Hepatocyte (in vitro differentiated cells): ENCODE measurements at regions not wholly inside any gene's neighbourhood (a gene's known extent, or its start where the extent isn't known, plus 50 kb on each side); places are given as distances from the start of the nearest gene placed in this dataset.

Source experiments
- DNase-seq: peaks from one replicate; pipeline ENCODE4 v3.0.0-alpha.2; 2016; ENCODE audit warnings: low spot score
- H2AFZ ChIP-seq: fragments of 200-600 bp; sonication (generic); 2 replicates; pipeline ENCODE4 v1.6.0; 2016; ENCODE audit warnings: antibody characterized with exemption, mild to moderate bottlenecking
- H3K27ac ChIP-seq: fragments of 200-600 bp; sonication (generic); 2 replicates; pipeline ENCODE4 v1.5.1; 2016; ENCODE audit warnings: mild to moderate bottlenecking
- H3K27me3 ChIP-seq: fragments of 200-600 bp; sonication (generic); 2 replicates; pipeline ENCODE4 v1.6.1; 2016
- H3K36me3 ChIP-seq: fragments of 200-600 bp; sonication (generic); replicated peaks from 2 replicates; pipeline ENCODE4 v1.5.1; 2016; ENCODE audit warnings: low read depth; ENCODE audit not compliant: insufficient read depth
- H3K4me1 ChIP-seq: fragments of 200-600 bp; sonication (generic); 2 replicates; pipeline ENCODE4 v1.5.1; 2016; ENCODE audit warnings: mild to moderate bottlenecking, moderate library complexity; ENCODE audit not compliant: insufficient read depth
- H3K4me2 ChIP-seq: fragments of 200-600 bp; sonication (generic); 2 replicates; pipeline ENCODE4 v1.6.0; 2016
- H3K4me3 ChIP-seq: fragments of 200-600 bp; sonication (generic); 2 replicates; pipeline ENCODE4 v1.5.1; 2016; ENCODE audit warnings: mild to moderate bottlenecking
- H3K79me2 ChIP-seq: fragments of 200-600 bp; sonication (generic); 2 replicates; pipeline ENCODE4 v1.6.0; 2017; ENCODE audit warnings: mild to moderate bottlenecking
- H3K9me2 ChIP-seq: fragments of 200-600 bp; sonication (generic); replicated peaks from 2 replicates; pipeline ENCODE4 v1.6.0; 2017; ENCODE audit warnings: mild to moderate bottlenecking; ENCODE audit not compliant: insufficient read depth
- H3K9me3 ChIP-seq: fragments of 200-600 bp; sonication (generic); 2 replicates; pipeline ENCODE4 v1.5.1; 2016; ENCODE audit warnings: low read depth, mild to moderate bottlenecking
- H4K20me1 ChIP-seq: fragments of 200-600 bp; sonication (generic); 2 replicates; pipeline ENCODE4 v1.6.0; 2016; ENCODE audit warnings: mild to moderate bottlenecking; ENCODE audit not compliant: insufficient read depth, poor library complexity, severe bottlenecking
- CTCF ChIP-seq: fragments of 200-600 bp; sonication (generic); IDR thresholded peaks from 2 replicates; pipeline ENCODE4 v1.5.1; 2016; ENCODE audit warnings: antibody characterized with exemption, mild to moderate bottlenecking; ENCODE audit not compliant: poor library complexity
- EZH2 ChIP-seq: fragments of 200-600 bp; sonication (generic); IDR thresholded peaks from 2 replicates; pipeline ENCODE4 v1.6.1; 2016; ENCODE audit warnings: antibody characterized with exemption, mild to moderate bottlenecking, borderline replicate concordance
- EZH2phosphoT487 ChIP-seq: fragments of 200-600 bp; sonication (generic); IDR thresholded peaks from one replicate; pipeline ENCODE4 v1.6.1; 2018; ENCODE audit warnings: antibody characterized with exemption, mild to moderate bottlenecking, low read depth, moderate library complexity; ENCODE audit not compliant: unreplicated experiment, severe bottlenecking
- WGBS: methylation state at CpG from one replicate; pipeline ENCODE4 v1.1.6; 2016; ENCODE audit warnings: low lambda C conversion rate; ENCODE audit errors: missing lambda C conversion rate; 5-methylcytosine and 5-hydroxymethylcytosine counted together

GRCh38 chr3:24857945-24858344 is 363.3 kb upstream of the THRB start:
- Histone ChIP-seq H3K4me3 (no peak overlapping the region), H3K4me2 (no peak overlapping the region), H3K36me3 (no peaks in the 10 kb centered on the region), H3K27me3 (no peaks in the 10 kb centered on the region), H3K79me2 (no peaks in the 10 kb centered on the region), H3K9me3 (no peaks in the 10 kb centered on the region), H4K20me1 (no peaks in the 10 kb centered on the region), H2AFZ (no peak overlapping the region), H3K27ac (no peak overlapping the region), H3K4me1 (peaks cover 7% of the 10 kb centered on the region), H3K9me2 (no peaks in the 10 kb centered on the region)
- no peak for DNase-seq
- TF ChIP-seq EZH2phosphoT487 (no peak), EZH2 (no peak), CTCF (no peak)
- WGBS = 100% methylated on average over 1 of the region's 1 CpG

GRCh38 chr3:24863215-24863614 is 368.6 kb upstream of the THRB start:
- H2AFZ ChIP-seq = no peak overlapping the region
- H3K9me3 ChIP-seq = no peaks in the 10 kb centered on the region
- H3K27me3 ChIP-seq = no peaks in the 10 kb centered on the region
- no peaks in the 10 kb centered on the region for H3K79me2 ChIP-seq
- H3K4me3 ChIP-seq = no peak overlapping the region
- H3K4me1 ChIP-seq = no peaks in the 10 kb centered on the region
- no peaks in the 10 kb centered on the region for H3K36me3 ChIP-seq
- no peaks in the 10 kb centered on the region for H3K9me2 ChIP-seq
- no peak overlapping the region for H3K4me2 ChIP-seq
- H4K20me1 ChIP-seq = no peaks in the 10 kb centered on the region
- H3K27ac ChIP-seq = no peak overlapping the region
- DNase-seq = no peak
- WGBS = 53% methylated on average over 5 of the region's 5 CpGs
- TF ChIP-seq CTCF (no peak), EZH2 (no peak), EZH2phosphoT487 (no peak)

GRCh38 chr3:24867783-24868182 is 373.1 kb upstream of the THRB start:
- 65% methylated on average over 4 of the region's 4 CpGs for WGBS
- no peaks in the 10 kb centered on the region for H3K79me2 ChIP-seq
- no peaks in the 10 kb centered on the region for H3K9me3 ChIP-seq
- H3K27ac ChIP-seq = no peak overlapping the region
- H3K4me1 ChIP-seq = no peaks in the 10 kb centered on the region
- H3K9me2 ChIP-seq = no peaks in the 10 kb centered on the region
- H3K27me3 ChIP-seq = no peaks in the 10 kb centered on the region
- TF ChIP-seq CTCF (no peak), EZH2phosphoT487 (no peak), EZH2 (no peak)
- no peaks in the 10 kb centered on the region for H3K36me3 ChIP-seq
- no peak overlapping the region for H2AFZ ChIP-seq
- H4K20me1 ChIP-seq = no peaks in the 10 kb centered on the region
- no peak overlapping the region for H3K4me3 ChIP-seq
- H3K4me2 ChIP-seq = no peak overlapping the region
- DNase-seq = no peak

GRCh38 chr3:24881239-24881638 is 386.6 kb upstream of the THRB start:
- H4K20me1 ChIP-seq = no peaks in the 10 kb centered on the region
- H3K79me2 ChIP-seq = no peaks in the 10 kb centered on the region
- no peak overlapping the region for H3K4me2 ChIP-seq
- H3K27ac ChIP-seq = no peak overlapping the region
- no peak overlapping the region for H2AFZ ChIP-seq
- H3K36me3 ChIP-seq = no peaks in the 10 kb centered on the region
- H3K9me2 ChIP-seq = no peaks in the 10 kb centered on the region
- no peak for DNase-seq
- WGBS = 91% methylated on average over 2 of the region's 2 CpGs
- H3K4me3 ChIP-seq = no peak overlapping the region
- H3K27me3 ChIP-seq = no peaks in the 10 kb centered on the region
- TF ChIP-seq EZH2 (no peak), EZH2phosphoT487 (no peak), CTCF (no peak)
- H3K9me3 ChIP-seq = no peaks in the 10 kb centered on the region
- no peaks in the 10 kb centered on the region for H3K4me1 ChIP-seq
